DMS53 (cell line): ENCODE measurements at regions not wholly inside any gene's neighbourhood (a gene's known extent, or its start where the extent isn't known, plus 50 kb on each side); places are given as distances from the start of the nearest gene placed in this dataset.
A peak's percentile ranks its signal among the peaks of the same experiment; 100 is the strongest.
"Not testable (repeated sequence)": the region's sequence is repeated elsewhere in the genome, so short reads cannot be mapped to it uniquely, and the experiment has no call there.

Experiments used
- DNase-seq: peaks from one replicate; lab custom pipeline; 2025; lab: John Stamatoyannopoulos, UW

GRCh38 chr15:77896147-77897112 lies 181.1 kb downstream of the TBC1D2B start:
- not testable (repeated sequence) for DNase-seq

- no peak for DNase-seq
Observed at GRCh38 chr15:77895742-77896141, 181.8 kb downstream of the TBC1D2B start.

DNA sequence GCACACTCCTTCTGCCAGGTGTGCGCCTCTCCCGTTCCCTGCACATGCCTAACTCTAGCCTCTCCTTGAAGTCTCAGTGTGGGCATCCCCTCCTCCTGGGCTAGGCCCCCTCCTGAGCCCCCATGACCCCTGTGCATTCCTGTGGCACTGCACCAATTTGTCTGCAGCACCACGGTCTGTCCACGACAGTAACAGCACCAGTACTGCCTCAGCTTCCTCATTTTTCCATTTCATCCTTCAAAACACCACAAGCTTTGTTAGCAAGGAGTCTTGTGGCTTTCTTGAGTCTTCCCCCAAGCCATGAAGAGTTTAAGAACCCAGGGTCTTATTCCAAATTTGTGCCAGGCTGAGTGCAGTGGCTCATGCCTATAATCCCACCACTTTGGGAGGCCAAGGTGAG lies 182.4 kb downstream of the TBC1D2B start:
- DNase-seq, result not testable (repeated sequence)

- peak; percentile 10 for DNase-seq
Observed at GRCh38 chr15:77893671-77894640, 183.6 kb downstream of the TBC1D2B start.

GRCh38 chr15:77893246-77893645 lies 184.3 kb downstream of the TBC1D2B start:
- DNase-seq, result not testable (repeated sequence)

DNA sequence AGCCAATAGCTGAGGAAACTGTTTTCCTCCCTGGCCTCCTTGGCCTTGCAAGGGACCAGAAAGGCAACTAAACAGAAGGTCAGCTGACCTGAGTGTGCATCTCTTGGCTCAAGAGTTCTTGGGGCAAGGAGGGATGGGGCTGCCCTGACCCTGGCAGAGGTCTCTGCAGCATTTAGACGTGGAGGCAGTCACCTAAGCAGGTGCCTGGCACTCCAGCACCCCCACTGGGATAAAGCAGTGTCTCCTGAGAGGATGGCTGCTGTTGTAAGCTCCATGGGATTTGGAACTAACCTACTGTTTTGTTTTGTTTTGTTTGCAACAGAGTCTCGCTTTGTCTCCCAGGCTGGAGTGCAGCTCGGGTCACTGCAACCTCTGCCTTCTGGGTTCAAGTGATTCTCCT lies 185.2 kb downstream of the TBC1D2B start:
- DNase-seq, result no peak

GRCh38 chr15:77891862-77892261 lies 185.6 kb downstream of the TBC1D2B start:
- not testable (repeated sequence) for DNase-seq

DNA sequence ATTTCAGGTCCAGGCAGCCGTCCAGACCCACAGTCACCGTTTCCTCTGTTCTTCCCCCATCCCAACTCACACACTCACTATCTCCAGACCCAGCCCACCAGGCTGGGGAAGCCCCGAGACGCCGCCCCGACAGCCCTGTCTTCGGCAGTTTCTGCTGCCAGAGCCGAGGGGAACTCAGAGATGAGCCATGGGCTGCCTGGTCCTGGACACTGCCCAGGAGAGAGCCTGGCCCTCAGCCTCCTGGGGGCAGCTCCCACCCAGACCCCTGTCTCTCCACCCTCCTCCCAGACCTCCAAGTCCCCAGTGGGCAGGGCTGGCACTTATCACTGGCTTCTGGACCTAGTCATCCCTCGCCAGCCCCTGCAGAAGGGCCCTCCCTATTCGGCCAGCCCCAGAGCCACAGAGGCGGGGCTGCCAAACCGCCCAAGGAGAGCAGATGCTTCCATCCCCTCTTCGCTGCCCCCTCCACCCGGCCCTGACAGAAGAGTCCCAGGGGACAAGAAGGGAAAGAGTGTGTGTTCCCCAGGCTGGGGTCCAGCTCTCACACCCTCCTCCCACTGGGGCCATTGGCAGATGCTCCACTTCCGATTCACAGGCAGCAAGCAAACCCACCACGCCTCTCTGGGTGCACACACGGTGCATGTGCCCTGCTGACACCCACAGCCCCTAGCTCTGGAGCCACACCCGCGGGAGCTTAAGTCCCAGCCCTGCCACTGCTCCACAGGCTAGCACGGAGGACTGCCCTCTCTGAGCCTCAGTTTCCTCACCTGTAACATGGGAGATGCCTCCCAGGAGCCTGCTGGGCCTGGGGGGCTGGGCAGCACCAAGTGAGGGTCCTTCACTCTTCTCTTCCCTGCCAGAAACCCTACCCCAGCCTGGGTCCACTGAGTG lies 186.4 kb downstream of the TBC1D2B start:
- DNase-seq, result not testable (repeated sequence)

- not testable (repeated sequence) for DNase-seq
Observed at GRCh38 chr15:77889828-77890725, 187.4 kb downstream of the TBC1D2B start.

DNA sequence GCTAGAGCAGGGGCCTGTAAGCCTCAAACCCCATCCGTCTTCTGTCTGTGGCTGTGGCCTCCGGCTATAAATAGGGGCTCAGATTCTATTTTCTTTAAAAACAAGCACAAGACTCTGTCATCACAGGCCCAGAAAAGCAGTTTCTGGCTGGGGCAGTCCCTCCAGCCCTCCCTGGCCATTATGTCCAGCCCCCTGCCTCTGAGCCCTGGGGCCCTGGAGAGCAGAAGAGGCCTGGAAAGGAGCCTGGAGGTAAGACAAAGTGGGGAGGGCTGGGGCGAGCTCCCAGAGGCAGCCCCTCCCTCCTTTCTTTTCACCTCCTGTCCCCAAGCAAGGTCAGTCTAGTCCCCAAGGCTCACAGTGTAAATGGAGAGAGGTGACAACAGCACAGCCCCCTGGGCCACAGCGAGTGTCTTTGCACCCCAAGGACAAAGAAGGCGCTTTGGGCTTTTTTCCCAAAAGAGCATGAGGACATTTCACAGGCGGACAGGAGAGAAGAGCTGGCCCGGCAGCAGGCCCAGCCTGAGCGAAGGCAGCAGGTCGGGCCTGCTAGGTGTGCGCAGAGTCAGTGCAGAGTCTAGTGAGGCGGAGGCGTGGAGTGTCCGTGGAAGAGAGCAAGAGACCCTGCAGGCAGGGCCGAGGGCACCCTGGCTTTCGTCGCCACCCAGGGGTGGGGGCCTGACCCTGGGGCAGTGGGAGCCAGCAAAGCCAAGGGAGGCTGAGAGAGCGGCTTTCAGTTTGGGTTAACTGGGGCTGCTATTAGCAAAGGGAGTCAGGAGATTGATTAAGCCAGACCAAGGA lies 188.3 kb downstream of the TBC1D2B start:
- no peak for DNase-seq

DNA sequence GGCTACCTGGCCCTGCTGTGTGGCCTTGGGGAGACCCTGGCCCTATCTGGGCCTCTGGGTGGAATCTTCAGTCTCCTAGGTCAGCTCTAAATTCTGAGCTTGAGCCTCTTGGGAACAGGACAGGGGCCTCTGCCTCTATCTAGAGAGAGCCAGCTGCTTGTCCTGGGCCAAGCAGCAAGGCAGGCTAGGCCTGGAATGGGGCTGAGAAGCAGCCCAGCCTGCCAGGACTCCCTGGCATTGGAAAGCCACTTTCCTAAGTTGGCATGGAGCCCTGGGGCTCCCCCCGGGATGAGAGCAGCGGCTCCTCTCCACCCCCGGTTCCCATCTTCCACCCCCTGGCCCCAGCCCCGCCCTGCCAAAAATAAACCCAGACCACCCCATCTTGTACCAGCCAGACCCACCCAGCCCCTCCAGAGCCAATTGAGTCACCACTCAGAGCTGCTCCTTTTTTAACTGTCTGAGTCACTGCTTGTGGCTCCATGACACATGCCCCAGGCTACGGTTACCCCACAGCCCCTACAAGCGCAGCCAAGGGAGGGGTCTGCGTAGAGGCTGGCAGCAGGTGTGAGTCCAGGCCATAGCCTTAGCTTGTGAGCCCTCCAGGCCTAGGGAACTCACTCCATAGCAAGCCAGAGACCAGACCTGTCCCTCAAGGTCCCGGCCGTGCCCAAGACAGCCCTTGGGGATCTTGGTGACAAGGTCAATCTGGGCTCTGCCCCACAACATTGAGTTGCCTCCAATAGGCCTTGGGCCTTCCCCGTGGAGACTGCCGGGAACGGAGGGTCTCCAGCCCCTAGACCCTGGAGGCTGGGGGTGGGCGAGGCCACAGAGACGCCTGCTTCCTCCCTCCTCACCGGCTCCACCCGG lies 189.7 kb downstream of the TBC1D2B start:
- DNase-seq, result not testable (repeated sequence)

DNA sequence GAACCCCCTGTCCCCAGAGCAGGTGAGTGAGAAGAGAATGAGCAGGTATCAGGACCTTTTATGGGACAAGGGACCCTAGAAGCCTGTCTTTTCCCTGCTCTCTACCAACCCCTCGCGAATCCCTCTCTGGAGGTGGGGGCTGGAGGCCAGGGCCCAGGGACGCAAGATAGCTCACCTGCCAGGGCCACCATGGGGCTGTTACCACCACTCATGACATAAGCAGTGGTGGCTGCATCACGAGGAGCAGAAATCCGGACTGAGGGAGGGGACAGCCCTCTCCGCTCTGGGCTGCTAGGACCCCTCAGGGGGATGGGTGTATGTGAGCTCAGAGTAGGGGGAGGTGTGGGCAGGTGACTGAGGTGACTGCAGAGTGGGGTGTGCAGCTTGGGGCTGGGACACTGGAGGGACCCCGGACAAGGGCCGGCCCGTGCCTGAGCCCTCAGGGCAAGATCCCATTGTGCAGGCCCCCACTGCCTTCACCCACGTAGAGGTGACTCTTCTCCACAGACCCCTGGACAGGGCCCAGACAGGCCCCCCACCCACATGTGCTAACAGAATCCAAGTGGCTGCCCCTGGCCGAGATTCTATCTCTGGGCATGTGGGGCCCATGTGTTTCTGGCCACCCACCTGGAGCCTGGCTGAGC lies 190.6 kb downstream of the TBC1D2B start:
- no peak for DNase-seq

GRCh38 chr15:77885877-77886500 lies 191.5 kb downstream of the TBC1D2B start:
- DNase-seq, result peak; percentile 17

DNA sequence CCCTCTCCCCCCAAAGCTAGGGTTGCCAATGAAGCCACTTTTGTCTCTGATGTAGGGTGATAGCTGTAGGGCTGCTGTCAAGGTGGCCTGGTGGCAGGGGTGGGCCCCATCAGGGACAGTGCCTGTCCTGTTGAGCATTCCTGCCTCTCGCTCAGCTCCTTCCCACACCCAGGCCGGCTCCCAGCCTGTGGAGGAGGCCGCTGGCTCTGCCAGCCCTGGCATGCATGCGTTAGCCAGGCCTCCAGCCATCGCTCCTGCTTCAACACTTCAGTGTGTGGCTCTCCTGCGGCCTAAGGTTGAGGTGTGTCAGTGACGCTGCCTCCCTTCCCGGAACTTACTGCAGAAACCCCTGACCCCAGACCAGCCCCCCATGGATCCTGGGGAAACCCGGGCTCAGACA lies 194.5 kb downstream of the TBC1D2B start:
- not testable (repeated sequence) for DNase-seq

- DNase-seq, result no peak
Observed at GRCh38 chr15:77881950-77882349, 195.6 kb downstream of the TBC1D2B start.

GRCh38 chr15:77881535-77881934 lies 196.0 kb downstream of the TBC1D2B start:
- not testable (repeated sequence) for DNase-seq

GRCh38 chr15:77879466-77879865 lies 198.0 kb downstream of the TBC1D2B start:
- DNase-seq, result not testable (repeated sequence)
